Frontal cortex (tissue), 3 donors: ENCODE measurements at regions not wholly inside any gene's neighbourhood (a gene's known extent, or its start where the extent isn't known, plus 50 kb on each side); places are given as distances from the start of the nearest gene placed in this dataset.

ENCODE experiments used
- DNase-seq, 2 donors: peaks; one replicate each; pipeline ENCODE4 v3.0.0; 2012; ENCODE audit warnings: low spot score in 2 of 2
- FAIRE-seq: peaks from 2 replicates; lab custom pipeline; 2012; peaks lifted over from hg19 to GRCh38; lab: Jason Lieb, UNC
- donor health status: control.
- donor health status: control.
- donor health status: control.

GRCh38 chr2:88296247-88296646 lies 126.1 kb downstream of the THNSL2 start:
- no peak for DNase-seq

GRCh38 chr2:88283886-88284592 lies 113.9 kb downstream of the THNSL2 start:
- FAIRE-seq (no peak), DNase-seq (no peak)

More at GRCh38 chr2:88296247-88296646, 126.1 kb downstream of the THNSL2 start:
- FAIRE-seq = no peak

- DNase-seq (no peak), FAIRE-seq (no peak)
These were observed 111.4 kb downstream of the THNSL2 start for GRCh38 chr2:88281302-88282217.

- FAIRE-seq (no peak), DNase-seq (no peak)
These were observed 99.7 kb downstream of the THNSL2 start for GRCh38 chr2:88269836-88270235.

GRCh38 chr2:88265352-88266303 lies 95.5 kb downstream of the THNSL2 start:
- no peak for FAIRE-seq
- peak in 1 of 2 donors; percentile 49 for DNase-seq

- FAIRE-seq = no peak
These were observed 93.7 kb downstream of the THNSL2 start for GRCh38 chr2:88263861-88264260.

GRCh38 chr2:88261725-88262124 lies 91.6 kb downstream of the THNSL2 start:
- FAIRE-seq (no peak), DNase-seq (no peak)

More at GRCh38 chr2:88263861-88264260, 93.7 kb downstream of the THNSL2 start:
- no peak for DNase-seq

- no peak for FAIRE-seq
- DNase-seq = no peak
These were observed 88.1 kb downstream of the THNSL2 start for GRCh38 chr2:88258208-88258607.

GRCh38 chr2:88254437-88255091 lies 84.4 kb downstream of the THNSL2 start:
- FAIRE-seq (no peak), DNase-seq (no peak)

- no peak for DNase-seq
- no peak for FAIRE-seq
These were observed 83.9 kb downstream of the THNSL2 start for GRCh38 chr2:88253997-88254396.

GRCh38 chr2:88253375-88253774 lies 83.2 kb downstream of the THNSL2 start:
- DNase-seq (no peak), FAIRE-seq (no peak)

GRCh38 chr2:88252646-88253045 lies 82.5 kb downstream of the THNSL2 start:
- DNase-seq = no peak
- FAIRE-seq = no peak

- no peak for FAIRE-seq
- no peak for DNase-seq
These were observed 82.0 kb downstream of the THNSL2 start for GRCh38 chr2:88252111-88252510.

GRCh38 chr2:88250404-88250803 lies 80.3 kb downstream of the THNSL2 start:
- FAIRE-seq (no peak), DNase-seq (no peak)

GRCh38 chr2:88248280-88248828 lies 78.2 kb downstream of the THNSL2 start:
- FAIRE-seq (no peak), DNase-seq (no peak)

- FAIRE-seq = no peak
These were observed 77.4 kb downstream of the THNSL2 start for GRCh38 chr2:88247531-88247930.

GRCh38 chr2:88245109-88245508 lies 75.0 kb downstream of the THNSL2 start:
- DNase-seq (no peak), FAIRE-seq (no peak)

More at GRCh38 chr2:88247531-88247930, 77.4 kb downstream of the THNSL2 start:
- no peak for DNase-seq

- FAIRE-seq (no peak), DNase-seq (no peak)
These were observed 69.6 kb downstream of the THNSL2 start for GRCh38 chr2:88239781-88240180.

GRCh38 chr2:88236666-88237065 lies 66.5 kb downstream of the THNSL2 start:
- DNase-seq (no peak), FAIRE-seq (no peak)
